NCI-H146 treated with DMSO at 0.1 percent for 48 hours (cell line): ENCODE measurements at regions not wholly inside any gene's neighbourhood (a gene's known extent, or its start where the extent isn't known, plus 50 kb on each side); places are given as distances from the start of the nearest gene placed in this dataset.
A peak's percentile ranks its signal among the peaks of the same experiment; 100 is the strongest.

Experiments
- DNase-seq: peaks from one replicate; lab custom pipeline; 2025; ENCODE audit not compliant: unreplicated experiment; lab: John Stamatoyannopoulos, UW

GRCh38 chr2:147712051-147712450 is 132.8 kb upstream of the ACVR2A start:
- no peak for DNase-seq

GRCh38 chr2:147711031-147711430 is 133.8 kb upstream of the ACVR2A start:
- no peak for DNase-seq

GRCh38 chr2:147709655-147710054 is 135.2 kb upstream of the ACVR2A start:
- no peak for DNase-seq

GRCh38 chr2:147703171-147703570 is 141.7 kb upstream of the ACVR2A start:
- DNase-seq = no peak

- no peak for DNase-seq
Observed at GRCh38 chr2:147698166-147698565, 146.7 kb upstream of the ACVR2A start.

- DNase-seq = no peak
Observed at GRCh38 chr2:147696426-147696825, 148.4 kb upstream of the ACVR2A start.

GRCh38 chr2:147689220-147689909 is 155.5 kb upstream of the ACVR2A start:
- DNase-seq = no peak

DNA sequence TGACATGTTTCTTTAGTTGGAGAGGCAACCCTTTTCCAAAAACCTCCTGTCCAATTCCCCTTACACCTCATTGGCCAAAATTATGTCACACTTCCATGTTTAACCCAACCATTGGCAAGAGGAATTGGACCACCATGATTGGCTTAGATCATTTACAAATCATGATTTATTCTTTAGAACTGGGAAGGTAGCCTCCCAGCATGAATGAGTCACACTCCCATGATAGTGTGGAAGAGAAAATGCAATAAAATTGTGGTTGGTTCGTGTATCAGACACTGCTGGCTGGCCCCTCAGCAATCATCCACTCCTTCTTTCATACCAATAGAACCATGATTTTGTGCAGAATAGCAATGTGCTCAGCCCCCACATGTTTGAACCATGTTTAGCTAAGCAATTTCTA is 156.6 kb upstream of the ACVR2A start:
- no peak for DNase-seq

GRCh38 chr2:147686365-147686764 is 158.5 kb upstream of the ACVR2A start:
- no peak for DNase-seq

GRCh38 chr2:147684903-147685302 is 159.9 kb upstream of the ACVR2A start:
- DNase-seq = no peak

- DNase-seq = no peak
Observed at GRCh38 chr2:147683380-147683779, 161.4 kb upstream of the ACVR2A start.

DNA sequence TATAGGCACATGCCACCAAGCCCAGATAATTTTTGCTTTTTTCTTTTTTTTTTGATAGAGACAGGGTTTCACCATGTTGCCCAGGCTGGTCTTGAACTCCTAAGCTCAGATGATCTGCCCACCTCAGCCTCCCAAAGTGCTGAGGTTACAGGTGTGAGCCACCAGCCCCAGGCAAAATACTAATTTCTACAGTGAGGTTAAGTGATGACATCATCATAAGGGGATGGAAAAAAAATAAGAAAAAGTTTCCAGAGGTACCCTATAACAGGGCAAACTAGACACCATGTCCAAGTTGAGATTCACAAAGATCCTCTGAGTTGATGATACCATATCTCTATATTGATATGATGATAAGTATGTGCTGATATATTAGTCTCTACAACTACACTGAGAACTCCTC is 163.7 kb upstream of the ACVR2A start:
- DNase-seq = no peak

DNA sequence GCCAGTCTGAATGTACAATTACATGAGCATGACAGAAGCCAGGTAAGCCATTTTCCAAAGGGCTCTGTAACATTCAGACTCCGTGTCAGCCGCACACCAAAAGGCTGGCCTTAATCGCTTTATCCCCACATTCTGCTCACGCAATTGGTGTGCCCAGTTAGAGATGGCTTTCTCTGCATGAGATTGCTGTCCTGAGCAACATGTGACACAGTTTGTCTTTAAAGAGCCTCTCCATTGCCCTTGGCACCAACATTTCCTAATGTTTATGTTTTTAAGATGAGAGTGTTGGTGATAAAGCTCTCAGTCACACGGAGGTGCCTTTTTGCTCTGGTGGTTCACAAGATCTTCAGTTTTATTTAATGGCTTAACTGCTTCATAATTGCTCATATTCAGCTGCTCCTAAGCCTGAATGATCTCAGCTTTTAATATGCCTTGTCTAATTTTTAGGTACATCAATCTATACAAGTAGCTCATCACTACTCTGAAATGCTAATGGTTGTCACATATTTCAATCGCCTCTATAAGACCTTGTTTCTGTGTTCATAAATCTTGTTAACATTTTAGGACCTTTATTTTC is 164.8 kb upstream of the ACVR2A start:
- no peak for DNase-seq

- DNase-seq = peak; percentile 6
Observed at GRCh38 chr2:147679191-147679954, 165.5 kb upstream of the ACVR2A start.

DNA sequence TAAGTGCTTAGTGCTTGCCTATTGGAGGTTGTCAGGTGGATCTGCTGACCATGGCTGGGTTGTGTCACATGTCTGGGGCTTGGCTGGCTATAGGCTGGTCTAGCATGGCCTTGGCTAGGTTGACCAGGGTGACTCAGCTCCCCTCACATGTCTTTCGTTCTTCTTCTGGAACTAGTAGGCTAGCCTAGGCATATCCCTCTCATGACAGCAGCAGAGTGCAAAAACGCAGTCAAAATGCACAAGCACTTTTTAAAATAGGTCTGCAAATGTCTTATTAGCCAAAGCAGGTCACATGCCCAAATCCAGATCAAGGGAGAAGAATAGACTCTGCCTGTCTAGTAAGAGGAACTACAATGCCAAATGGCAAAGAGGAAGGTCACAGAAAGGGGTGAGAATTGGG is 179.7 kb upstream of the ACVR2A start:
- DNase-seq = no peak

- no peak for DNase-seq
Observed at GRCh38 chr2:147663962-147664361, 180.9 kb upstream of the ACVR2A start.

GRCh38 chr2:147663153-147663961 is 181.5 kb upstream of the ACVR2A start:
- no peak for DNase-seq

DNA sequence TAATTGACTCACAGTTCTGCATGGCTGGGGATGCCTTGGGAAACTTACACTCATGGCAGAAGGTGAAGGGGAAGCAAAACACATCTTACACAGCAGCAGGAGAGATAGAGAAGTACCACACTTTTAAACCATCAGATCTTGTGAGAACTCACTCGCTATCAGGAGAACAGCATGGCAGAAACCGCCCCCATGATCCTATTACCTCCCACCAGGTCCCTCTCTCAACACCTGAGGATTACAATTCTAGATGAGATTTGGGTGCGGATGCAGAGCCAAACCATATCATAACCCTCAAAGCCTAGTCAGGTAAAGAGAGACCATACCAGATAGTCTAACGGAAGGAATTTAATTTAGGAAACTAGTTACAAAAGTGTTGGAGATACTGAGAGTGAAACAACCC is 182.6 kb upstream of the ACVR2A start:
- DNase-seq = no peak

DNA sequence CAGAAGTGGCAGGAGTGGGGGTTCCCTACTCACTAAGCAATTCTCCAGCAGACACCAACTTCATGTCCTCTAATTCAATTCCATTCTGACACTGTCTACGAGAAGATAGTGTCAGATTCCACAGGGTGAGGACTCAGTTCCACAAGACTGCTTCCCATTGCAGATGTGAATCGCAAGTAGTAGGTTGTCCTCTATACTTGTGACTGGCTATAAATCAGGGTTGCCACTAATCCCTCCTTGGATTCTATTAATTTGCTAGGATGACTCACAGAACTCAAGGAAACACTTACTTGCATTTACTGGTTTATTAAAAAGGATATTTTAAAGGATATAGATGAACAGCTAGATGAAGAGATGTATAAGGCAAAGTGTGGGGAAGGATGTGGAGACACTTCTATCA is 184.1 kb upstream of the ACVR2A start:
- no peak for DNase-seq

GRCh38 chr2:147659051-147659450 is 185.8 kb upstream of the ACVR2A start:
- no peak for DNase-seq
